Osteocyte (in vitro differentiated cells): ENCODE measurements at regions not wholly inside any gene's neighbourhood (a gene's known extent, or its start where the extent isn't known, plus 50 kb on each side); places are given as distances from the start of the nearest gene placed in this dataset.

Experiments
- DNase-seq: peaks from one replicate; pipeline ENCODE4 v3.0.0; 2021; ENCODE audit warnings: mixed read lengths; ENCODE audit not compliant: unreplicated experiment; ENCODE audit errors: extremely low spot score
- H3K27ac Mint-ChIP-seq: one replicate; pipeline ENCODE4 v1.8.0; 2021; ENCODE audit warnings: mild to moderate bottlenecking, mixed read lengths; ENCODE audit not compliant: unreplicated experiment
- H3K27me3 Mint-ChIP-seq: one replicate; pipeline ENCODE4 v1.8.0; 2021; ENCODE audit warnings: mixed read lengths; ENCODE audit not compliant: unreplicated experiment
- H3K36me3 Mint-ChIP-seq: one replicate; pipeline ENCODE4 v1.8.0; 2021; ENCODE audit warnings: mixed read lengths; ENCODE audit not compliant: unreplicated experiment
- H3K4me1 Mint-ChIP-seq: one replicate; pipeline ENCODE4 v1.8.0; 2021; ENCODE audit warnings: mixed read lengths; ENCODE audit not compliant: unreplicated experiment
- H3K4me3 Mint-ChIP-seq: one replicate; pipeline ENCODE4 v1.8.0; 2021; ENCODE audit warnings: mild to moderate bottlenecking, moderate library complexity, mixed read lengths; ENCODE audit not compliant: unreplicated experiment
- H3K9me3 Mint-ChIP-seq: one replicate; pipeline ENCODE4 v1.8.0; 2021; ENCODE audit warnings: mixed read lengths; ENCODE audit not compliant: unreplicated experiment
- TF ChIP-seq, protein P1 (sequence below): fragments of 200-600 bp; sonication (generic); IDR thresholded peaks from 2 replicates; pipeline ENCODE4 v1.5.0; 2021; ENCODE audit warnings: antibody characterized with exemption, mild to moderate bottlenecking, moderate library complexity

DNA sequence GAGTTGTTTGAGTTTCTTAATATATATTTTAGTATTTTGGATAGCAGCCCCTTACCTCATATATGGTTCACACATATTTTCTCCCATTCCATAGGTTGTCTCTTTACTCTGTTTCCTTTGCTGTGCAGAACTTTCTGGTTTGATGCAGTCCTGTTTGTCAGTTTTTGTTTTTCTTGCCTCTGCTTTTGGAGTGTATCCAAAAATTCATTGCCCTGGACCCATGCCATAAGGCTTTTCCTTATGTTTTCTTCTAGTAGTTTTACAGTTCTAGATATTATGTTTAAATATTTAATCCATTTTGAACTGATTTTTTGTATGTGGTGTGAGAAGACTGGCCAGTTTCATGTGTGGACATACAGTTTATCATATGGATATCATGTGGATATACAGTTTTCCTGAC lies 58.5 kb upstream of the NUDT6 start:
- H3K27ac Mint-ChIP-seq = no peak overlapping the region
- TF ChIP-seq, protein P1, sequence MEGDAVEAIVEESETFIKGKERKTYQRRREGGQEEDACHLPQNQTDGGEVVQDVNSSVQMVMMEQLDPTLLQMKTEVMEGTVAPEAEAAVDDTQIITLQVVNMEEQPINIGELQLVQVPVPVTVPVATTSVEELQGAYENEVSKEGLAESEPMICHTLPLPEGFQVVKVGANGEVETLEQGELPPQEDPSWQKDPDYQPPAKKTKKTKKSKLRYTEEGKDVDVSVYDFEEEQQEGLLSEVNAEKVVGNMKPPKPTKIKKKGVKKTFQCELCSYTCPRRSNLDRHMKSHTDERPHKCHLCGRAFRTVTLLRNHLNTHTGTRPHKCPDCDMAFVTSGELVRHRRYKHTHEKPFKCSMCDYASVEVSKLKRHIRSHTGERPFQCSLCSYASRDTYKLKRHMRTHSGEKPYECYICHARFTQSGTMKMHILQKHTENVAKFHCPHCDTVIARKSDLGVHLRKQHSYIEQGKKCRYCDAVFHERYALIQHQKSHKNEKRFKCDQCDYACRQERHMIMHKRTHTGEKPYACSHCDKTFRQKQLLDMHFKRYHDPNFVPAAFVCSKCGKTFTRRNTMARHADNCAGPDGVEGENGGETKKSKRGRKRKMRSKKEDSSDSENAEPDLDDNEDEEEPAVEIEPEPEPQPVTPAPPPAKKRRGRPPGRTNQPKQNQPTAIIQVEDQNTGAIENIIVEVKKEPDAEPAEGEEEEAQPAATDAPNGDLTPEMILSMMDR = no peak
- H3K4me3 Mint-ChIP-seq = no peak overlapping the region
- H3K4me1 Mint-ChIP-seq = no peaks in the 10 kb centered on the region
- no peak for DNase-seq
- peaks cover 45% of the 10 kb centered on the region for H3K36me3 Mint-ChIP-seq
- peaks cover 24% of the 10 kb centered on the region for H3K9me3 Mint-ChIP-seq
- no peaks in the 10 kb centered on the region for H3K27me3 Mint-ChIP-seq

DNA sequence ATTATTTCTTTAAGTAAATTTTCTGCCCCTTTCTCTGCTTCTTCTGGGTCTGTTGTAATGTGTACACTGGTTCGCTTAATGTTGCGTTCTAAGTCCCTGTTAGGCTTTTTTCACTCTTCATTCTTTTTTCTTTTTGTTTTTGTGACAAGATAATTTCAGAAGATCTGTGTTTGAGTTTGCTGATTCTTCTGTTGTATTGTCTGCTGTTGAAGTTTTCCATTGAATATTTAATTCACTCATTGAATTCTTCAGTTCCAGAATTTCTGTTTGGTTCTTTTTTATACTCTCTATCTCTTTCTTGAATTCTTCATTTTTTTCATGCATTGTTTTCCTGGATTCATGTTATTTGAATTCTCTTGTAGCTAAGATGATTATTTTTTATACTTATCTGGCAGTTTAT lies 66.3 kb upstream of the NUDT6 start:
- peaks cover 10% of the 10 kb centered on the region for H3K4me1 Mint-ChIP-seq
- H3K27me3 Mint-ChIP-seq = no peaks in the 10 kb centered on the region
- H3K9me3 Mint-ChIP-seq = peaks cover 49% of the 10 kb centered on the region
- H3K27ac Mint-ChIP-seq = no peak overlapping the region
- DNase-seq = no peak
- TF ChIP-seq, protein P1 = no peak
- H3K4me3 Mint-ChIP-seq = no peak overlapping the region
- H3K36me3 Mint-ChIP-seq = peaks cover 41% of the 10 kb centered on the region

DNA sequence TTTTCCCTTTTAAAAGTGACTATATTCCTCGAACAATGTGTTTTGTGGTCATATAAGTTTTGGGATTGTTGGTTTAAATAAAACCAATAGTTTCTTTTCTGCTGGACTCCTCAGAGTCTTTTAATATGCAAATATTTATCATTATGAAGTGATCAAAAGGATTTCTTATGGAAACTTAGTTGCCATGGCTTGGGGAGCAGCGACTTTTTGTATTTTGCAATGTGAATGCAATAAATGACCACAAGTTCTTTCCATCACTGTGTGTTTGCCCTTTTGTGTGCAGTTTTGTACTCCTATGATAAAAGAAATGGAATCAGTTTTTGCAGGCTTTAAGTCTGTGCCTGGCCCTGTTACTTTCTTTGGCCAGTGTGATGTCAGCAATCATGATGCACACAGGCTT lies 68.5 kb upstream of the NUDT6 start:
- no peaks in the 10 kb centered on the region for H3K27me3 Mint-ChIP-seq
- DNase-seq = no peak
- peaks cover 31% of the 10 kb centered on the region for H3K36me3 Mint-ChIP-seq
- H3K4me3 Mint-ChIP-seq = no peak overlapping the region
- TF ChIP-seq, protein P1 = no peak
- peaks cover 36% of the 10 kb centered on the region for H3K9me3 Mint-ChIP-seq
- peaks cover 10% of the 10 kb centered on the region for H3K4me1 Mint-ChIP-seq
- H3K27ac Mint-ChIP-seq = no peak overlapping the region

DNA sequence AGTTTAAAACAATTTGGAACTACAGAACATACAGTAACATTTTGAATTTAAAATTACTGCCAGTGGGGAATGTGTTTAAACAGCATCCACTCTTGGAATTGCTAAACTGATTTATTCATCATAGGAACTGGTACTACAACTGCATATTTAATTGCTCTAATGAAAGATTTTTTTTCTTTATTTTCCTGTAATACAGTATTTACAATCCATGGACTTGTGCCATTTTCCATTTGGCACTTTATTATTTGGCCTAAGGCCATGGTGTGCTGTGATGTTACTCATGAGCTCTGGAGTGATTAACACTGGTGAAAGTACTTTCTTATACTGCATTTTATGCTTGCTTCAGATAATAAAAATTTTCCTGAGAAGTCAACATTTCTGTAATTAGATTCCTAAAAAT lies 69.7 kb upstream of the NUDT6 start:
- TF ChIP-seq, protein P1 = no peak
- no peak overlapping the region for H3K4me3 Mint-ChIP-seq
- no peak for DNase-seq
- H3K27me3 Mint-ChIP-seq = no peaks in the 10 kb centered on the region
- H3K27ac Mint-ChIP-seq = no peak overlapping the region
- H3K9me3 Mint-ChIP-seq = peaks cover 27% of the 10 kb centered on the region
- peaks cover 26% of the 10 kb centered on the region for H3K36me3 Mint-ChIP-seq
- peaks cover 10% of the 10 kb centered on the region for H3K4me1 Mint-ChIP-seq

DNA sequence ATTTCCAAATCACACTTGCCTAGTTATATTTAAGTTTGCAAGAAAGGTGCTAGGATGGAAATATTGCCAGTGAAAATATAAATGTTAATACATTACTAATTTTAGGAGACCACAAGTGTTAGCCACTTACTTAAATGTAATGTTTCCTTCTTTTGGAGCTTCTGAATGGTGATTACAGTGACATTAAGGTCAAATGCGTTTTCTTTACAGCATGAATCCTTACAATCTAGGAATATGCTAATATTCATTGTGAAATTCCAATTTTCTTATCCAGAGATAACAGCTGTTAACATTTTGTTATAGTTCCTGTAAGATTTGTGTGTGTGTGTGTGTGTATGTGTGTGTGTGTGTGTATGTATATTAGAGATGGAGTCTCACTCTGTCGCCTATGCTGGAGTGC lies 70.2 kb upstream of the NUDT6 start:
- peaks cover 26% of the 10 kb centered on the region for H3K9me3 Mint-ChIP-seq

More for the DNA sequence above, 70.2 kb upstream of the NUDT6 start:
- Mint-ChIP-seq H3K27me3 (no peaks in the 10 kb centered on the region), H3K27ac (no peak overlapping the region), H3K4me3 (no peak overlapping the region), H3K4me1 (peaks cover 10% of the 10 kb centered on the region), H3K36me3 (peaks cover 21% of the 10 kb centered on the region)
- DNase-seq = no peak
- TF ChIP-seq, protein P1 = no peak
